ENCODE measurements at regions not wholly inside any gene's neighbourhood (a gene's known extent, or its start where the extent isn't known, plus 50 kb on each side); places are given as distances from the start of the nearest gene placed in this dataset.

DNA sequence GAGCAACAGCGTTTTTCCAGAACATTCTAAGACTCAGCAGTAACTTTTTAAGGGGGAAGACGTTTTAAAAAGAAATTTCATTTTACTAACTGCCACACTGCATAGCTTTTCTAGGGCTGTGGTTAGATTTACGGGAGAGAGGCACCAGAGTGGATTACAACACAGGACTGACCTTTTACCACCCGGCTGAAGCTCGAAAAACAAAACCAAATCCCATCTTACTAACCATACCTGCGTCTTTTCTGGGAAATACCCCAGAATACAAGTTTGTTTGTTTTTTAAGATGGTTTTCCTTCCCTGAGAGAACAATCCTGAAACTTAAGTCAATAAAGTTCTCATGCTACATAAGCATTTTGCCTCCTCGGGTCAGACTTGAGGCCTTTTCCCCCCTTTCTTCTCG, 209.3 kb upstream of the SOX4 start:
- no peak for DNase-seq
- Histone ChIP-seq H3K18ac (ENCODE audit: low read length) (no peak overlapping the region), H3K79me1 (ENCODE audit: low read length) (peaks cover 5% of the 10 kb centered on the region), H3K4me1 (ENCODE audit: control insufficient read depth in 1 of 2, insufficient read depth in 2 of 2, low read length in 2 of 2) (peaks cover 2 to 4% of the 10 kb centered on the region in 2 experiments), H3K79me2 (ENCODE audit: control insufficient read depth, insufficient read depth, low read length, poor library complexity) (no peaks in the 10 kb centered on the region), H2AFZ (ENCODE audit: insufficient read depth, low read length, poor library complexity) (no peak overlapping the region), H2AK5ac (ENCODE audit: low read length) (no peak overlapping the region), H4K8ac (ENCODE audit: low read depth, low read length) (no peak overlapping the region), H3K14ac (ENCODE audit: low read length) (no peak overlapping the region), H3K4me2 (ENCODE audit: low read length) (no peak overlapping the region), H3K36me3 (ENCODE audit: control insufficient read depth in 1 of 2, insufficient read depth in 2 of 2, low read length in 2 of 2) (no peaks in the 10 kb centered on the region), H3K27me3 (ENCODE audit: insufficient read depth, low read length) (no peaks in the 10 kb centered on the region), H4K12ac (ENCODE audit: low read depth, low read length) (no peak overlapping the region), H3K9me3 (ENCODE audit: insufficient read depth, low read depth, low read length) (no peaks in the 10 kb centered on the region), H2BK120ac (ENCODE audit: insufficient read depth, low read length, poor library complexity) (no peak overlapping the region), H3K27ac (ENCODE audit: low read depth, low read length) (no peak overlapping the region), H3K4me3 (ENCODE audit: low read depth, low read length) (no peak overlapping the region), H3K23ac (ENCODE audit: low read length) (no peak overlapping the region), H4K91ac (ENCODE audit: low read depth, low read length) (no peak overlapping the region), H2BK5ac (ENCODE audit: low read depth, low read length, poor library complexity) (no peak overlapping the region), H2BK12ac (ENCODE audit: low read length) (no peak overlapping the region), H3K4ac (ENCODE audit: low read depth, low read length) (no peak overlapping the region), H3K9ac (ENCODE audit: low read length) (no peak overlapping the region)
- no CpG with 5 or more reads among the region's 8 CpGs for WGBS (ENCODE audit: extremely low coverage, insufficient coverage, insufficient read length)

DNA sequence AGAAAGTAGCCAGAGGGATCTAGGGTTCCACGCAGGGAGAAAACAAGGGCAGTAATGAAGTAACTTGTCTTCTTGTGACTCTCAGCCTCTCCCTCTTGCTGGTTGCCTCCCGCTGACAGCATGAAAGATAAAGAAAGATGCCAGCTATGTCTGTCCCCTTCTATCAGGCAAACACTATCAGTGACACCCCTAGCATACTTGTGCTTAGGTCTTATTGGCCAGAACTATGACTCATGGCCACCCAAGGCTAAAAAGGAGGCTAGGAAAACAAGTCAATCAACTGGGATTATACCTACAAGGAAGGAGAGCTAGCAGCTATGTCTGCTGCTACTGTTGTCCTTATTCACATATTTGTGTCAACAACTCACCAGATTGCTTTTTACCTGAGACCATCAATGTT, 206.8 kb upstream of the SOX4 start:
- Histone ChIP-seq H3K4me1 (ENCODE audit: control insufficient read depth in 1 of 2, insufficient read depth in 2 of 2, low read length in 2 of 2) (peaks cover 2 to 4% of the 10 kb centered on the region in 2 experiments), H3K27me3 (ENCODE audit: insufficient read depth, low read length) (no peaks in the 10 kb centered on the region), H2AFZ (ENCODE audit: insufficient read depth, low read length, poor library complexity) (no peak overlapping the region), H3K18ac (ENCODE audit: low read length) (no peak overlapping the region), H4K12ac (ENCODE audit: low read depth, low read length) (no peak overlapping the region), H3K4me2 (ENCODE audit: low read length) (no peak overlapping the region), H3K14ac (ENCODE audit: low read length) (no peak overlapping the region), H4K8ac (ENCODE audit: low read depth, low read length) (no peak overlapping the region), H4K91ac (ENCODE audit: low read depth, low read length) (peak overlapping the region; percentile 47), H2BK12ac (ENCODE audit: low read length) (peak overlapping the region; percentile 52), H2BK5ac (ENCODE audit: low read depth, low read length, poor library complexity) (peak overlapping the region; percentile 54), H3K23ac (ENCODE audit: low read length) (no peak overlapping the region), H3K79me2 (ENCODE audit: control insufficient read depth, insufficient read depth, low read length, poor library complexity) (no peaks in the 10 kb centered on the region), H3K36me3 (ENCODE audit: control insufficient read depth in 1 of 2, insufficient read depth in 2 of 2, low read length in 2 of 2) (no peaks in the 10 kb centered on the region), H2BK120ac (ENCODE audit: insufficient read depth, low read length, poor library complexity) (no peak overlapping the region), H3K9me3 (ENCODE audit: insufficient read depth, low read depth, low read length) (no peaks in the 10 kb centered on the region), H3K27ac (ENCODE audit: low read depth, low read length) (peak overlapping the region; percentile 33), H3K4me3 (ENCODE audit: low read depth, low read length) (no peak overlapping the region), H2AK5ac (ENCODE audit: low read length) (no peak overlapping the region), H3K79me1 (ENCODE audit: low read length) (peaks cover 2% of the 10 kb centered on the region), H3K4ac (ENCODE audit: low read depth, low read length) (no peak overlapping the region), H3K9ac (ENCODE audit: low read length) (no peak overlapping the region)
- WGBS (ENCODE audit: extremely low coverage, insufficient coverage, insufficient read length) = no CpG with 5 or more reads among the region's 2 CpGs
- DNase-seq = peak; percentile 95 to 97

DNA sequence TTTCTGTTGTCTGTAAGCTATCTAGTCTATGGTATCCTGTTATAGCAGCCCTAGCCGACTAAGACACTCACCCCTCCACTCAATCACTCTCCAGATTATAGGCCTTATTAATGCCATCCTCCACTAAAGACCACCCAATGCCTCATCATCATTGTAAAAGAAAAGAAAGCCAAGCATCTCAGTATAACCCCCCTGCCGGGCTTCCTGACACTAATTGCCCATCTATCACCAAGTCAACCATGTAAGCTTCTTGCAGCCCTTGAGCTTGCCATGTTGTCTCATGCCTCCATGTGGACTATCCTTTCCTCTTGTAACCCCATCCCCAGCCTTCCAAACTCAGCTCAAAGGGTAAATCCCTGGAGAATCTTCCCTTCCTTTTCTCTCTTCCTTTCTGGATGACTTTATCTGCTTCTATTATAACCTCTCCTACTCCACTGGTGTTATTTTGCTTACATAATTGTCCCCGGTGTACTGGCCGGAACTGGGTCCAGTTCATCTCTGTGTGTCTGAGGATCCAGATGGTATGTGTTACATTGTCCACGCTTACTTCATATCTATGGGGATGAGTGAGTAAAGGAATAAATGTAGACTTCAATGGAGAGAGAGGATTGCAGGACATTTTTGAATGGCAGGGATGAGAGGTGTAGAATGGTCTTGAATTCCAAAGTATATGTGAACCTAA, 202.9 kb upstream of the SOX4 start:
- DNase-seq = no peak
- no peak overlapping the region for H2BK120ac ChIP-seq (ENCODE audit: insufficient read depth, low read length, poor library complexity)
- no peaks in the 10 kb centered on the region for H3K79me2 ChIP-seq (ENCODE audit: control insufficient read depth, insufficient read depth, low read length, poor library complexity)
- H4K8ac ChIP-seq (ENCODE audit: low read depth, low read length) = no peak overlapping the region
- H3K9ac ChIP-seq (ENCODE audit: low read length) = no peak overlapping the region
- H2AK5ac ChIP-seq (ENCODE audit: low read length) = no peak overlapping the region
- H4K91ac ChIP-seq (ENCODE audit: low read depth, low read length) = no peak overlapping the region
- no CpG with 5 or more reads among the region's 5 CpGs for WGBS (ENCODE audit: extremely low coverage, insufficient coverage, insufficient read length)
- H4K12ac ChIP-seq (ENCODE audit: low read depth, low read length) = no peak overlapping the region
- no peaks in the 10 kb centered on the region for H3K27me3 ChIP-seq (ENCODE audit: insufficient read depth, low read length)
- H3K4me1 ChIP-seq (ENCODE audit: control insufficient read depth in 1 of 2, insufficient read depth in 2 of 2, low read length in 2 of 2) = peaks cover 11 to 24% of the 10 kb centered on the region in 2 experiments
- no peak overlapping the region for H3K14ac ChIP-seq (ENCODE audit: low read length)
- no peaks in the 10 kb centered on the region for H3K9me3 ChIP-seq (ENCODE audit: insufficient read depth, low read depth, low read length)
- no peak overlapping the region for H3K4me3 ChIP-seq (ENCODE audit: low read depth, low read length)
- no peak overlapping the region for H3K27ac ChIP-seq (ENCODE audit: low read depth, low read length)
- H2BK5ac ChIP-seq (ENCODE audit: low read depth, low read length, poor library complexity) = no peak overlapping the region
- peaks cover 12% of the 10 kb centered on the region for H3K79me1 ChIP-seq (ENCODE audit: low read length)
- H3K4ac ChIP-seq (ENCODE audit: low read depth, low read length) = no peak overlapping the region
- H3K23ac ChIP-seq (ENCODE audit: low read length) = no peak overlapping the region
- H3K4me2 ChIP-seq (ENCODE audit: low read length) = no peak overlapping the region
- H3K36me3 ChIP-seq (ENCODE audit: control insufficient read depth in 1 of 2, insufficient read depth in 2 of 2, low read length in 2 of 2) = no peaks in the 10 kb centered on the region
- no peak overlapping the region for H2BK12ac ChIP-seq (ENCODE audit: low read length)
- no peak overlapping the region for H3K18ac ChIP-seq (ENCODE audit: low read length)
- H2AFZ ChIP-seq (ENCODE audit: insufficient read depth, low read length, poor library complexity) = no peak overlapping the region

DNA sequence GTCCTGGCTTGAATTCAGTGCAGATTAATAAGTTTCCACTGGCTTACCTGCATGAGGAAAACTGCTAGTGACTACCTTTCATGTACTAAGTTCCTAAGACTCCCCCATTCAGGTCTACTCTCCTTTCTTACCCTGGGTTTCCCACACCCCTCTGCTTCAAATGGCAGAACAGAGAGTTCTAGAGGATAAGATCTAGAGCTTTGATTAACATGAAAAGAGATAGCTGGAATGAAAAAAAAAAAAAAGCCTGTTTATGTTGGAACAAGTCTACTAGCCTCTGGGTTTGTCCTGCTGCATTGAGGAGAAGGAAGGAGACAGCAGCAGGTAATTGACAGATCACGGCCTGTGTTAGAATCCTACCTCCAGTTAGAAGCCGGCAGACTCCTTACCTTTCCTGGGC, 201.4 kb upstream of the SOX4 start:
- no peak overlapping the region for H3K14ac ChIP-seq (ENCODE audit: low read length)
- H3K23ac ChIP-seq (ENCODE audit: low read length) = no peak overlapping the region
- H2BK120ac ChIP-seq (ENCODE audit: insufficient read depth, low read length, poor library complexity) = peak overlapping the region; percentile 52
- no peak overlapping the region for H3K4me2 ChIP-seq (ENCODE audit: low read length)
- peak overlapping the region; percentile 63 for H4K91ac ChIP-seq (ENCODE audit: low read depth, low read length)
- no peak overlapping the region for H2AFZ ChIP-seq (ENCODE audit: insufficient read depth, low read length, poor library complexity)
- no peaks in the 10 kb centered on the region for H3K36me3 ChIP-seq (ENCODE audit: control insufficient read depth in 1 of 2, insufficient read depth in 2 of 2, low read length in 2 of 2)
- H2BK5ac ChIP-seq (ENCODE audit: low read depth, low read length, poor library complexity) = peak overlapping the region; percentile 55
- H2AK5ac ChIP-seq (ENCODE audit: low read length) = peak overlapping the region; percentile 39
- no peak overlapping the region for H3K4ac ChIP-seq (ENCODE audit: low read depth, low read length)
- H2BK12ac ChIP-seq (ENCODE audit: low read length) = peak overlapping the region; percentile 88
- H3K79me1 ChIP-seq (ENCODE audit: low read length) = peaks cover 14% of the 10 kb centered on the region
- peaks cover 11 to 24% of the 10 kb centered on the region in 2 experiments for H3K4me1 ChIP-seq (ENCODE audit: control insufficient read depth in 1 of 2, insufficient read depth in 2 of 2, low read length in 2 of 2)
- H3K18ac ChIP-seq (ENCODE audit: low read length) = no peak overlapping the region
- no peaks in the 10 kb centered on the region for H3K27me3 ChIP-seq (ENCODE audit: insufficient read depth, low read length)
- H3K4me3 ChIP-seq (ENCODE audit: low read depth, low read length) = no peak overlapping the region
- WGBS (ENCODE audit: extremely low coverage, insufficient coverage, insufficient read length) = no CpG with 5 or more reads among the region's 2 CpGs
- no peak overlapping the region for H4K12ac ChIP-seq (ENCODE audit: low read depth, low read length)
- no peaks in the 10 kb centered on the region for H3K79me2 ChIP-seq (ENCODE audit: control insufficient read depth, insufficient read depth, low read length, poor library complexity)
- H3K27ac ChIP-seq (ENCODE audit: low read depth, low read length) = no peak overlapping the region
- no peak for DNase-seq
- H3K9me3 ChIP-seq (ENCODE audit: insufficient read depth, low read depth, low read length) = no peaks in the 10 kb centered on the region
- no peak overlapping the region for H4K8ac ChIP-seq (ENCODE audit: low read depth, low read length)
- H3K9ac ChIP-seq (ENCODE audit: low read length) = no peak overlapping the region
